Adipocyte (in vitro differentiated cells): ENCODE measurements at regions not wholly inside any gene's neighbourhood (a gene's known extent, or its start where the extent isn't known, plus 50 kb on each side); places are given as distances from the start of the nearest gene placed in this dataset.

Experiments used
- DNase-seq: peaks from one replicate; pipeline ENCODE4 v3.0.0-alpha.2; 2015; ENCODE audit warnings: low read depth
- H3K27me3 ChIP-seq: replicated peaks from 2 replicates; pipeline ENCODE4 v1.7.0; 2013; ENCODE audit warnings: mild to moderate bottlenecking, low read length, moderate library complexity; ENCODE audit not compliant: control insufficient read depth, insufficient read depth
- H3K36me3 ChIP-seq: 2 replicates; pipeline ENCODE4 v1.7.0; 2013; ENCODE audit warnings: low read length, mild to moderate bottlenecking, moderate library complexity; ENCODE audit not compliant: control insufficient read depth, insufficient read depth, severe bottlenecking
- H3K4me1 ChIP-seq: 2 replicates; pipeline ENCODE4 v1.7.0; 2013; ENCODE audit warnings: mild to moderate bottlenecking, low read length, moderate library complexity; ENCODE audit not compliant: control insufficient read depth, insufficient read depth
- H3K4me3 ChIP-seq: 2 replicates; pipeline ENCODE4 v1.7.0; 2013; ENCODE audit warnings: mild to moderate bottlenecking, low read length, moderate library complexity
- H3K9ac ChIP-seq: 2 replicates; pipeline ENCODE4 v1.7.0; 2013; ENCODE audit warnings: mild to moderate bottlenecking, low read length, moderate library complexity
- H3K9me3 ChIP-seq: 2 replicates; pipeline ENCODE4 v1.7.0; 2013; ENCODE audit warnings: mild to moderate bottlenecking, low read length, moderate library complexity; ENCODE audit not compliant: control insufficient read depth

- H3K36me3 ChIP-seq = no peaks in the 10 kb centered on the region
- peaks cover 14% of the 10 kb centered on the region for H3K4me1 ChIP-seq
- H3K4me3 ChIP-seq = no peak overlapping the region
- peaks cover 32% of the 10 kb centered on the region for H3K27me3 ChIP-seq
- no peak for DNase-seq
- no peak overlapping the region for H3K9ac ChIP-seq
- no peaks in the 10 kb centered on the region for H3K9me3 ChIP-seq
These were observed 156.4 kb downstream of the HS3ST2 start for GRCh38 chr16:22970209-22970865.

DNA sequence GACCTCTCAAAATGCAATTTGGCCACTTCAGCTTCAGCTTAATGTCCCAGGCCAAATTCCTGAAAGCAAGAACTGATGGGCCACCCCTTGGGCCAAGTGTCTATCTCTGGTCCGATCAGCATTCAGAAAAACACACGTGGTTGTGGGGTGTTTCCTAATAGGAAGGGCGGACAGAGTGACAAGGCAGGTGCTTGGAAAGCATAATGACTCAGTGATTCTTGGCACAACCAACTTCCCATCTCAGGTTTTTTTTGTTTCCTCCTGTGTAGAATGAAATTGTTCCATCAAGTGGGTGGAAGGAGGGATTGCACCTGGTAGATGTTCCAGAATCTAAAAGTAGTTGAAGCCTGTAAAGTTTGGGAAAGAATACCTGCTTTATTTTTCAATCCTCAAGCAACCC lies 155.6 kb downstream of the HS3ST2 start:
- Histone ChIP-seq H3K27me3 (peaks cover 29% of the 10 kb centered on the region), H3K9me3 (no peaks in the 10 kb centered on the region), H3K4me3 (no peak overlapping the region), H3K9ac (no peak overlapping the region), H3K36me3 (no peaks in the 10 kb centered on the region), H3K4me1 (peaks cover 14% of the 10 kb centered on the region)
- no peak for DNase-seq

DNA sequence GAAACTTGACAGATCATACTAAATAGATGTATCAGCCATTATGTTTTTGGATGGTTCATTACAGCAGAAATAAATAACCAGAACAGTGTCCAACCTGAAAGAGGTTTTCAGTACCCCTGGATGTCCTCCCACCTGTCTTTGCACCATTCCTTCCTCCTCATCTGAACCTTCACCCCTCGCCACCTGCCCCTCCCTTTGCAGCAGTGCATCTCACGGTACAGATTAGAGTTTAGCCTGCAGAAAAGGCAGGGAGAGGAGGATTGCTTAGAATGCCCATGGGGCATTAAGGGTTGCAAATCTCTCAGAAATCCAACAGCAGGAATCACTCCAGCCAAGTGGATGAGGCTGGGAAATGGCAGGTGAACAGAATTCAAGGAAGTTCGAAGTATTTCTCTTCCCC lies 155.0 kb downstream of the HS3ST2 start:
- no peak overlapping the region for H3K4me3 ChIP-seq
- H3K9ac ChIP-seq = no peak overlapping the region
- no peaks in the 10 kb centered on the region for H3K9me3 ChIP-seq
- peaks cover 14% of the 10 kb centered on the region for H3K4me1 ChIP-seq
- DNase-seq = no peak
- H3K36me3 ChIP-seq = no peaks in the 10 kb centered on the region
- H3K27me3 ChIP-seq = peaks cover 25% of the 10 kb centered on the region

- H3K4me1 ChIP-seq = peaks cover 14% of the 10 kb centered on the region
- H3K4me3 ChIP-seq = no peak overlapping the region
- H3K36me3 ChIP-seq = no peaks in the 10 kb centered on the region
- DNase-seq = no peak
- H3K9me3 ChIP-seq = no peaks in the 10 kb centered on the region
- no peak overlapping the region for H3K9ac ChIP-seq
- H3K27me3 ChIP-seq = peaks cover 22% of the 10 kb centered on the region
These were observed 153.6 kb downstream of the HS3ST2 start for GRCh38 chr16:22967521-22968095.
